ENCODE measurements at regions not wholly inside any gene's neighbourhood (a gene's known extent, or its start where the extent isn't known, plus 50 kb on each side); places are given as distances from the start of the nearest gene placed in this dataset.

DNA sequence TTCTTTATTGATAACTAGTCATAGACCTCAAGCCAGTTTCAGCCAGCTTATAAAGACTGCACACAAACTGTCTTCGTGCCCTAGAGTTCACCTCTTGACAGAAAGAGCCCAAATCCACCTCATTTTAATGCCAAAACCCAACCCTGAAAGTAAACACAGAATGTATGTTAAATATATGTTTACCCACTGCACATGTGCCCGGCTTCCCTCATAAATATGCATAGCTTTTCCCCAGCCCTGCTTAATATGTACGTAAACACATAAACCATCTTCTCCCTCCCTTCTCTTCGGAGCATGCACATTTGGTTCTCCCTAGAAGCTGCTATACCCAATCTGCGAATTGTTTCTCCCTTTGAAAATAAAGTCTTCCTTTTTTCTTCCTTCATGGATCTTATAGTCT, 73.9 kb upstream of the XIRP2 start:
- TF ChIP-seq, protein P1, sequence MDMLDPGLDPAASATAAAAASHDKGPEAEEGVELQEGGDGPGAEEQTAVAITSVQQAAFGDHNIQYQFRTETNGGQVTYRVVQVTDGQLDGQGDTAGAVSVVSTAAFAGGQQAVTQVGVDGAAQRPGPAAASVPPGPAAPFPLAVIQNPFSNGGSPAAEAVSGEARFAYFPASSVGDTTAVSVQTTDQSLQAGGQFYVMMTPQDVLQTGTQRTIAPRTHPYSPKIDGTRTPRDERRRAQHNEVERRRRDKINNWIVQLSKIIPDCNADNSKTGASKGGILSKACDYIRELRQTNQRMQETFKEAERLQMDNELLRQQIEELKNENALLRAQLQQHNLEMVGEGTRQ (IDR thresholded peaks at IDR 0.05; ENCODE audit: borderline replicate concordance, low read depth, low read length), result no peak
- no peak for TF ChIP-seq CTCF (IDR thresholded peaks at IDR 0.05)
- no peak for TF ChIP-seq MEF2A (IDR thresholded peaks at IDR 0.05; ENCODE audit: borderline replicate concordance, low read depth)
- TF ChIP-seq NRF1 (IDR thresholded peaks at IDR 0.05; ENCODE audit: low read depth, low read length), result no peak
- no peak for TF ChIP-seq RCOR1 (IDR thresholded peaks at IDR 0.05; ENCODE audit: low read length)
- no peak for TF ChIP-seq JUND (IDR thresholded peaks at IDR 0.05)
- no peak for TF ChIP-seq POLR2AphosphoS5 (IDR thresholded peaks at IDR 0.05; ENCODE audit: low read depth, low read length)
- no peak for TF ChIP-seq RAD21 (IDR thresholded peaks at IDR 0.05; ENCODE audit: low read length)
- TF ChIP-seq ELF1 (IDR thresholded peaks at IDR 0.05), result no peak
- TF ChIP-seq EZH2phosphoT487 (IDR thresholded peaks at IDR 0.05; ENCODE audit: borderline replicate concordance, low read depth), result no peak
- TF ChIP-seq EP300 (IDR thresholded peaks at IDR 0.05; ENCODE audit: borderline replicate concordance in 1 of 2, low read depth in 1 of 2, low read length in 1 of 2), result no peak
- TF ChIP-seq TEAD4 (IDR thresholded peaks at IDR 0.05; ENCODE audit: borderline replicate concordance, insufficient read depth), result no peak
- TF ChIP-seq YY1 (IDR thresholded peaks at IDR 0.05; ENCODE audit: low read depth), result no peak

Measured in SK-N-SH (cell line).